ENCODE measurements at regions not wholly inside any gene's neighbourhood (a gene's known extent, or its start where the extent isn't known, plus 50 kb on each side); places are given as distances from the start of the nearest gene placed in this dataset.

DNA sequence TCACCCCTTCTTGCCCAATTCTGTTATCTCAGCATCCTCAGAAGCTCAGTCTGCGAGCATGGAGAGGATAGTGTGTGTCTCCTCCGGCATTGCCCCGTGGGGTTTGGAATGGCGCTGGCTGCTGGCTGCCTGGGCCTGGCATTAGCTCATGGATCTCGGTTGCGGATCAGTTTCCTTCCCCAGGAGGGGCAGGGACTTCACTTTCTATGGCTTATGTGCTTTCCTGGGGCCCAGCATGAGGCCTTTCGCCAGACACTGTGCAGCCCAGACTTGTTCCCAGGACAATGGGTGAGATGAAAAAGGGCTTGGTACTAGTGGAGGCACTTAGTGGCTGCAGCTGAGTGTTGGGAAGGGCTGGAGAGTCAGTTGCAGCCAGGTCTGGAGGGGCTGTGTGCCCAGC is 143.3 kb downstream of the GLI2 start:
- Histone ChIP-seq H3K27ac (no peak overlapping the region), H3K79me2 (ENCODE audit: low read depth) (no peaks in the 10 kb centered on the region), H3K4me1 (replicated peaks; ENCODE audit: insufficient read depth) (no peaks in the 10 kb centered on the region), H3K4me2 (no peak overlapping the region), H3F3A (ENCODE audit: insufficient read depth, low read depth) (no peaks in the 10 kb centered on the region), H4K20me1 (ENCODE audit: insufficient read depth) (no peaks in the 10 kb centered on the region; the same call in 1 of the 2 replicates), H3K4me3 (no peak overlapping the region), H3K9me2 (ENCODE audit: insufficient read depth) (no peaks in the 10 kb centered on the region), H3K36me3 (ENCODE audit: low read depth) (no peaks in the 10 kb centered on the region), H2AFZ (no peak overlapping the region), H3K27me3 (ENCODE audit: insufficient read depth, low read depth) (peaks cover 65% of the 10 kb centered on the region), H3K9me3 (ENCODE audit: insufficient read depth, low read depth) (no peaks in the 10 kb centered on the region)
- intact Hi-C loops (cut with micrococcal nuclease; ENCODE audit: unreplicated experiment): no loop called here
- DNase-seq: no peak
- BruUV-seq (replicated peaks): no TSS peak
- TF ChIP-seq EZH2 (IDR thresholded peaks at IDR 0.05; ENCODE audit: low read depth): no peak
- TF ChIP-seq, protein P1, sequence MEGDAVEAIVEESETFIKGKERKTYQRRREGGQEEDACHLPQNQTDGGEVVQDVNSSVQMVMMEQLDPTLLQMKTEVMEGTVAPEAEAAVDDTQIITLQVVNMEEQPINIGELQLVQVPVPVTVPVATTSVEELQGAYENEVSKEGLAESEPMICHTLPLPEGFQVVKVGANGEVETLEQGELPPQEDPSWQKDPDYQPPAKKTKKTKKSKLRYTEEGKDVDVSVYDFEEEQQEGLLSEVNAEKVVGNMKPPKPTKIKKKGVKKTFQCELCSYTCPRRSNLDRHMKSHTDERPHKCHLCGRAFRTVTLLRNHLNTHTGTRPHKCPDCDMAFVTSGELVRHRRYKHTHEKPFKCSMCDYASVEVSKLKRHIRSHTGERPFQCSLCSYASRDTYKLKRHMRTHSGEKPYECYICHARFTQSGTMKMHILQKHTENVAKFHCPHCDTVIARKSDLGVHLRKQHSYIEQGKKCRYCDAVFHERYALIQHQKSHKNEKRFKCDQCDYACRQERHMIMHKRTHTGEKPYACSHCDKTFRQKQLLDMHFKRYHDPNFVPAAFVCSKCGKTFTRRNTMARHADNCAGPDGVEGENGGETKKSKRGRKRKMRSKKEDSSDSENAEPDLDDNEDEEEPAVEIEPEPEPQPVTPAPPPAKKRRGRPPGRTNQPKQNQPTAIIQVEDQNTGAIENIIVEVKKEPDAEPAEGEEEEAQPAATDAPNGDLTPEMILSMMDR (conservative IDR thresholded peaks at IDR 0.05): no peak
- POLR2A ChIA-PET (ENCODE audit: unreplicated experiment): no interaction called here
- CTCF ChIA-PET: interaction anchor here (0.7 kb wide), 1 partner anchor 36 kb away, joined by 5 read pairs; no protein-coding TSS in a partner anchor

DNA sequence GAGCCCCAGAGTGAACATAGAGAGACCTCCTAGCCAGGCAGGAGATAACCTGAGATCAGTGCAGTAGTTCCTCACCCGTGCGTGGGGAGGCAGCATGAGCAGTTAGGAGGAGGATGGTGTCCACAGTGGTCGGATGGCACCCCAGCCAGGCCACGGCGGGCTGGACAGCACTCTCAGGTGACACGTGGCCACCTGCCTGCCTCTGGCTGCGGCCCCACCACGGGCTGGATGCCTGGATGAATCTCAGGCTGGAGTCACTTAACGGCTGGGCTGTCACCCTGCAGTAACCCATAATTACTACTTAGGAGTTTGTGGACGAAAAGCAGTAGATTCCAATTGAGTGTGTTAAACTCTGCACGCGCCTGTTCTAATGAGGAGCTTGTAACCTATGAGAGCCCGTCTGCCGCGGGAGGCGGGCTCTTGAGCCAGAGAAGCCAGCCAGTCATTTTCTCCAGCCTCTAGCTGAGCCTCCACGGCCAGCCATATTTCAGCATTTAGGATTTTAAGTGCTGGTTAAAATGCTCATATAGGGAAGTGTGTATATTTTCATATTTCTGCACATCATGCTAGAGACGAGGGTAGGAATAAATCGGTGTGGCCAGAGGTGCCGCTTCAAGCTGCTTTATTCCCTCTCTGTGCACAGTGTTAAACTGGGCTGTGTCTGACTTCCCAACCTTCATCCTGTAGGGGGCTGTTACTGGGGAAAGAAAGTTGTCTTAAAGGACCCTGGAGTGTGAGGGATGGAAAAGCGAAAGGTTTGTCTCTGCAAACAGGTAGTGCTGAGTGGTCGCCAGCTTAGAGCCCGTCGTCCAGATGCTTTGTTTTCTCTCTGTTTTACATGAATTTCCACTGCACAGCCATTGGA is 144.0 kb downstream of the GLI2 start:
- Histone ChIP-seq H3K9me3 (ENCODE audit: insufficient read depth, low read depth) (no peaks in the 10 kb centered on the region), H3K27ac (no peak overlapping the region), H3K4me3 (no peak overlapping the region), H3K27me3 (ENCODE audit: insufficient read depth, low read depth) (peaks cover 61% of the 10 kb centered on the region), H3K9me2 (ENCODE audit: insufficient read depth) (no peaks in the 10 kb centered on the region), H3K4me2 (no peak overlapping the region), H3F3A (ENCODE audit: insufficient read depth, low read depth) (no peaks in the 10 kb centered on the region), H2AFZ (no peak overlapping the region), H3K79me2 (ENCODE audit: low read depth) (no peaks in the 10 kb centered on the region), H4K20me1 (ENCODE audit: insufficient read depth) (no peaks in the 10 kb centered on the region; the same call in 1 of the 2 replicates), H3K4me1 (replicated peaks; ENCODE audit: insufficient read depth) (no peaks in the 10 kb centered on the region), H3K36me3 (ENCODE audit: low read depth) (no peaks in the 10 kb centered on the region)
- ChIA-PET CTCF (interaction anchor here (0.7 kb wide), 1 partner anchor 35 kb away, joined by 5 read pairs; no protein-coding TSS in a partner anchor), POLR2A (ENCODE audit: unreplicated experiment) (interaction anchor here (0.6 kb wide), 1 partner anchor 10 kb away, joined by 4 read pairs; no protein-coding TSS in a partner anchor)
- TF ChIP-seq EZH2 (IDR thresholded peaks at IDR 0.05; ENCODE audit: low read depth): no peak
- TF ChIP-seq, protein P1 (conservative IDR thresholded peaks at IDR 0.05): no peak
- intact Hi-C loops (cut with micrococcal nuclease; ENCODE audit: unreplicated experiment): no loop called here
- no peak for DNase-seq
- BruUV-seq (replicated peaks): no TSS peak

DNA sequence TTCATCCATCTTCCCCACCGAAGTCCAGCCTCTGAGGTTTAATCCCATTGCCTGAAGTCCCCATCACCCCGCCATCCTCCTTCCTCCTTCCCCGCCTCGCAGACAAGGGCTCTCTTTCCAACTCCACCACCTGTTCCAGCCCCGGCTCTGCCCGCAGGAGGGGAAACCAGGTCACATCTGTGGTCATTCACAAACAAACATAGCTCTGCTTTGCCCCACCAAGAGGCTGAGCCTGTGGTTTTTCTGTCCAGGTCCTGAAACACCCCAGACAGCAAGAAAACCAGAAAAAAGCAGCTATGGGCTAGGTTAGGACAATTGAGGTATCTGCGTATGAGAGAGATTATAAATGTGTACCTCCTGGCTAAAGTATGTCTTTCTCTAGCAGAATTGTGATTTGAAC is 144.7 kb downstream of the GLI2 start:
- CTCF ChIA-PET: no interaction called here
- H4K20me1 ChIP-seq (ENCODE audit: insufficient read depth): no peaks in the 10 kb centered on the region; the same call in 1 of the 2 replicates
- no peaks in the 10 kb centered on the region for H3K79me2 ChIP-seq (ENCODE audit: low read depth)
- no peaks in the 10 kb centered on the region for H3K36me3 ChIP-seq (ENCODE audit: low read depth)
- no peak overlapping the region for H3K4me2 ChIP-seq
- H3K4me3 ChIP-seq: no peak overlapping the region
- POLR2A ChIA-PET (ENCODE audit: unreplicated experiment): interaction anchor here (0.6 kb wide), 1 partner anchor 11 kb away, joined by 4 read pairs; no protein-coding TSS in a partner anchor
- H3K27me3 ChIP-seq (ENCODE audit: insufficient read depth, low read depth): peaks cover 57% of the 10 kb centered on the region
- TF ChIP-seq, protein P1 (conservative IDR thresholded peaks at IDR 0.05): no peak
- no peak for TF ChIP-seq EZH2 (IDR thresholded peaks at IDR 0.05; ENCODE audit: low read depth)
- no peaks in the 10 kb centered on the region for H3K9me2 ChIP-seq (ENCODE audit: insufficient read depth)
- no peak for DNase-seq
- H3K4me1 ChIP-seq (replicated peaks; ENCODE audit: insufficient read depth): no peaks in the 10 kb centered on the region
- H3F3A ChIP-seq (ENCODE audit: insufficient read depth, low read depth): no peaks in the 10 kb centered on the region
- BruUV-seq (replicated peaks): no TSS peak
- H3K9me3 ChIP-seq (ENCODE audit: insufficient read depth, low read depth): no peaks in the 10 kb centered on the region
- H2AFZ ChIP-seq: no peak overlapping the region
- intact Hi-C loops (cut with micrococcal nuclease; ENCODE audit: unreplicated experiment): no loop called here
- no peak overlapping the region for H3K27ac ChIP-seq
